ENCODE measurements at regions not wholly inside any gene's neighbourhood (a gene's known extent, or its start where the extent isn't known, plus 50 kb on each side); places are given as distances from the start of the nearest gene placed in this dataset.

- ATAC-seq: no peak
- H3K9me3 ChIP-seq (ENCODE audit: control insufficient read depth in 2 of 3, low read length in 3 of 3): no peaks in the 10 kb centered on the region
- H3K27ac ChIP-seq (ENCODE audit: low read depth, low read length): no peak overlapping the region
- Mint-ChIP-seq H3K4me1 (peaks cover 0 to 6% (median 0%) of the 10 kb centered on the region in 7 donors), H3K27ac (no peak overlapping the region), H3K27me3 (peaks cover 0 to 14% (median 4%) of the 10 kb centered on the region in 5 donors), H3K4me3 (no peak overlapping the region), H3K9me3 (peaks cover 0 to 14% (median 5%) of the 10 kb centered on the region in 11 donors), H3K36me3 (peaks cover 0 to 4% (median 0%) of the 10 kb centered on the region in 5 donors)
- intact Hi-C loops (cut with micrococcal nuclease): no loop called here
- no peaks in the 10 kb centered on the region for H3K27me3 ChIP-seq (ENCODE audit: control insufficient read depth in 2 of 2, insufficient read depth in 2 of 2, low read length in 2 of 2)
- H3K4me3 ChIP-seq (ENCODE audit: low read length): no peak overlapping the region
- POLR2A ChIA-PET: no interaction called here
- no peaks in the 10 kb centered on the region for H3K4me1 ChIP-seq (ENCODE audit: control insufficient read depth in 2 of 2, insufficient read depth in 2 of 2, low read length in 2 of 2)
- DNase-seq: no peak
- no peaks in the 10 kb centered on the region for H3K36me3 ChIP-seq (ENCODE audit: control insufficient read depth in 2 of 3, insufficient read depth in 3 of 3, low read length in 3 of 3)
- CTCF ChIA-PET: no interaction called here
Observed at GRCh38 chr10:130998642-130999041, 312.9 kb downstream of the TCERG1L start.

- Mint-ChIP-seq H3K36me3 (peaks cover 0 to 4% (median 0%) of the 10 kb centered on the region in 5 donors), H3K27me3 (peaks cover 0 to 14% (median 4%) of the 10 kb centered on the region in 5 donors), H3K4me1 (peaks cover 0 to 6% (median 0%) of the 10 kb centered on the region in 7 donors), H3K4me3 (no peak overlapping the region), H3K27ac (no peak overlapping the region), H3K9me3 (peaks cover 0 to 14% (median 5%) of the 10 kb centered on the region in 11 donors)
- CTCF ChIA-PET: no interaction called here
- no peak for ATAC-seq
- Histone ChIP-seq H3K36me3 (ENCODE audit: control insufficient read depth in 2 of 3, insufficient read depth in 3 of 3, low read length in 3 of 3) (no peaks in the 10 kb centered on the region), H3K27ac (ENCODE audit: low read depth, low read length) (no peak overlapping the region), H3K27me3 (ENCODE audit: control insufficient read depth in 2 of 2, insufficient read depth in 2 of 2, low read length in 2 of 2) (no peaks in the 10 kb centered on the region), H3K4me1 (ENCODE audit: control insufficient read depth in 2 of 2, insufficient read depth in 2 of 2, low read length in 2 of 2) (no peaks in the 10 kb centered on the region), H3K9me3 (ENCODE audit: control insufficient read depth in 2 of 3, low read length in 3 of 3) (no peaks in the 10 kb centered on the region), H3K4me3 (ENCODE audit: low read length) (no peak overlapping the region)
- intact Hi-C loops (cut with micrococcal nuclease): no loop called here
- DNase-seq: no peak
- POLR2A ChIA-PET: no interaction called here
Observed at GRCh38 chr10:130999376-131000202, 311.9 kb downstream of the TCERG1L start.

- DNase-seq: no peak
- H3K27ac Mint-ChIP-seq: no peak overlapping the region
- no peak overlapping the region for H3K4me3 ChIP-seq (ENCODE audit: low read length)
- no peak overlapping the region for H3K4me3 Mint-ChIP-seq
- H3K4me1 Mint-ChIP-seq: peaks cover 0 to 6% (median 0%) of the 10 kb centered on the region in 7 donors
- ATAC-seq: no peak
- peaks cover 0 to 4% (median 0%) of the 10 kb centered on the region in 5 donors for H3K36me3 Mint-ChIP-seq
- H3K4me1 ChIP-seq (ENCODE audit: control insufficient read depth in 2 of 2, insufficient read depth in 2 of 2, low read length in 2 of 2): no peaks in the 10 kb centered on the region
- CTCF ChIA-PET: no interaction called here
- no peak overlapping the region for H3K27ac ChIP-seq (ENCODE audit: low read depth, low read length)
- H3K27me3 ChIP-seq (ENCODE audit: control insufficient read depth in 2 of 2, insufficient read depth in 2 of 2, low read length in 2 of 2): no peaks in the 10 kb centered on the region
- H3K9me3 ChIP-seq (ENCODE audit: control insufficient read depth in 2 of 3, low read length in 3 of 3): no peaks in the 10 kb centered on the region
- intact Hi-C loops (cut with micrococcal nuclease): no loop called here
- no peaks in the 10 kb centered on the region for H3K36me3 ChIP-seq (ENCODE audit: control insufficient read depth in 2 of 3, insufficient read depth in 3 of 3, low read length in 3 of 3)
- peaks cover 0 to 14% (median 4%) of the 10 kb centered on the region in 5 donors for H3K27me3 Mint-ChIP-seq
- POLR2A ChIA-PET: no interaction called here
- H3K9me3 Mint-ChIP-seq: peaks cover 0 to 14% (median 5%) of the 10 kb centered on the region in 11 donors
Observed at GRCh38 chr10:131000244-131000643, 311.3 kb downstream of the TCERG1L start.

GRCh38 chr10:131000743-131001142, 310.8 kb downstream of the TCERG1L start:
- Mint-ChIP-seq H3K9me3 (peaks cover 0 to 14% (median 5%) of the 10 kb centered on the region in 11 donors), H3K36me3 (peaks cover 0 to 4% (median 0%) of the 10 kb centered on the region in 5 donors), H3K4me1 (peaks cover 0 to 6% (median 0%) of the 10 kb centered on the region in 7 donors), H3K4me3 (no peak overlapping the region), H3K27me3 (peaks cover 0 to 14% (median 4%) of the 10 kb centered on the region in 5 donors), H3K27ac (no peak overlapping the region)
- intact Hi-C loops (cut with micrococcal nuclease): no loop called here
- ATAC-seq: no peak
- DNase-seq: no peak
- no peaks in the 10 kb centered on the region for H3K4me1 ChIP-seq (ENCODE audit: control insufficient read depth in 2 of 2, insufficient read depth in 2 of 2, low read length in 2 of 2)
- H3K36me3 ChIP-seq (ENCODE audit: control insufficient read depth in 2 of 3, insufficient read depth in 3 of 3, low read length in 3 of 3): no peaks in the 10 kb centered on the region
- no peak overlapping the region for H3K27ac ChIP-seq (ENCODE audit: low read depth, low read length)
- H3K9me3 ChIP-seq (ENCODE audit: control insufficient read depth in 2 of 3, low read length in 3 of 3): no peaks in the 10 kb centered on the region
- CTCF ChIA-PET: no interaction called here
- H3K27me3 ChIP-seq (ENCODE audit: control insufficient read depth in 2 of 2, insufficient read depth in 2 of 2, low read length in 2 of 2): no peaks in the 10 kb centered on the region
- POLR2A ChIA-PET: no interaction called here
- H3K4me3 ChIP-seq (ENCODE audit: low read length): no peak overlapping the region

- no peaks in the 10 kb centered on the region for H3K27me3 ChIP-seq (ENCODE audit: control insufficient read depth in 2 of 2, insufficient read depth in 2 of 2, low read length in 2 of 2)
- H3K9me3 ChIP-seq (ENCODE audit: control insufficient read depth in 2 of 3, low read length in 3 of 3): no peaks in the 10 kb centered on the region
- H3K27ac ChIP-seq (ENCODE audit: low read depth, low read length): no peak overlapping the region
- H3K4me1 ChIP-seq (ENCODE audit: control insufficient read depth in 2 of 2, insufficient read depth in 2 of 2, low read length in 2 of 2): no peaks in the 10 kb centered on the region
- Mint-ChIP-seq H3K4me3 (no peak overlapping the region), H3K36me3 (peaks cover 0 to 4% (median 0%) of the 10 kb centered on the region in 5 donors), H3K4me1 (peaks cover 0 to 6% (median 0%) of the 10 kb centered on the region in 7 donors), H3K27ac (no peak overlapping the region), H3K9me3 (peaks cover 0 to 8% (median 5%) of the 10 kb centered on the region in 11 donors), H3K27me3 (peaks cover 0 to 14% (median 4%) of the 10 kb centered on the region in 5 donors)
- no peak for DNase-seq
- CTCF ChIA-PET: no interaction called here
- intact Hi-C loops (cut with micrococcal nuclease): no loop called here
- H3K36me3 ChIP-seq (ENCODE audit: control insufficient read depth in 2 of 3, insufficient read depth in 3 of 3, low read length in 3 of 3): no peaks in the 10 kb centered on the region
- no peak for ATAC-seq
- POLR2A ChIA-PET: no interaction called here
- no peak overlapping the region for H3K4me3 ChIP-seq (ENCODE audit: low read length)
Observed at GRCh38 chr10:131001438-131001837, 310.1 kb downstream of the TCERG1L start.

- no peak overlapping the region for H3K27ac ChIP-seq (ENCODE audit: low read depth, low read length)
- no peaks in the 10 kb centered on the region for H3K9me3 ChIP-seq (ENCODE audit: control insufficient read depth in 2 of 3, low read length in 3 of 3)
- H3K9me3 Mint-ChIP-seq: peaks cover 0 to 6% (median under 1%) of the 10 kb centered on the region in 11 donors
- peaks cover 0 to 6% (median 0%) of the 10 kb centered on the region in 7 donors for H3K4me1 Mint-ChIP-seq
- H3K27ac Mint-ChIP-seq: no peak overlapping the region
- peaks cover 0 to 7% (median 2%) of the 10 kb centered on the region in 5 donors for H3K27me3 Mint-ChIP-seq
- ChIA-PET CTCF (no interaction called here), POLR2A (no interaction called here)
- no peak overlapping the region for H3K4me3 ChIP-seq (ENCODE audit: low read length)
- DNase-seq (no peak), ATAC-seq (no peak)
- intact Hi-C loops (cut with micrococcal nuclease): no loop called here
- H3K4me3 Mint-ChIP-seq: no peak overlapping the region
- no peaks in the 10 kb centered on the region for H3K36me3 Mint-ChIP-seq
- no peaks in the 10 kb centered on the region for H3K27me3 ChIP-seq (ENCODE audit: control insufficient read depth in 2 of 2, insufficient read depth in 2 of 2, low read length in 2 of 2)
- no peaks in the 10 kb centered on the region for H3K36me3 ChIP-seq (ENCODE audit: control insufficient read depth in 2 of 3, insufficient read depth in 3 of 3, low read length in 3 of 3)
- no peaks in the 10 kb centered on the region for H3K4me1 ChIP-seq (ENCODE audit: control insufficient read depth in 2 of 2, insufficient read depth in 2 of 2, low read length in 2 of 2)
Observed at GRCh38 chr10:131002031-131002861, 309.3 kb downstream of the TCERG1L start.
